GM21526 (cell line): ENCODE measurements at regions not wholly inside any gene's neighbourhood (a gene's known extent, or its start where the extent isn't known, plus 50 kb on each side); places are given as distances from the start of the nearest gene placed in this dataset.

Source experiments
- ATAC-seq: cut with Tn5 transposase; IDR thresholded peaks from one replicate; pipeline ENCODE4 v1.9.1; 2021; ENCODE audit warnings: moderate library complexity; ENCODE audit not compliant: unreplicated experiment, low FRiP score

- ATAC-seq, result no peak
Observed at GRCh38 chr13:70432276-70432805, 324.1 kb upstream of the KLHL1 start.

- no peak for ATAC-seq
Observed at GRCh38 chr13:70430256-70430655, 322.0 kb upstream of the KLHL1 start.

GRCh38 chr13:70424928-70425327 is 316.7 kb upstream of the KLHL1 start:
- ATAC-seq, result no peak

GRCh38 chr13:70424428-70424827 is 316.2 kb upstream of the KLHL1 start:
- no peak for ATAC-seq

GRCh38 chr13:70415136-70415535 is 306.9 kb upstream of the KLHL1 start:
- no peak for ATAC-seq

GRCh38 chr13:70408865-70409264 is 300.6 kb upstream of the KLHL1 start:
- ATAC-seq, result no peak

GRCh38 chr13:70407486-70407885 is 299.2 kb upstream of the KLHL1 start:
- ATAC-seq, result no peak

- ATAC-seq, result no peak
Observed at GRCh38 chr13:70405266-70405665, 297.0 kb upstream of the KLHL1 start.

- ATAC-seq, result no peak
Observed at GRCh38 chr13:70394031-70394548, 285.8 kb upstream of the KLHL1 start.

GRCh38 chr13:70391678-70392077 is 283.4 kb upstream of the KLHL1 start:
- ATAC-seq, result no peak

- ATAC-seq, result no peak
Observed at GRCh38 chr13:70390968-70391367, 282.7 kb upstream of the KLHL1 start.

GRCh38 chr13:70390064-70390463 is 281.8 kb upstream of the KLHL1 start:
- ATAC-seq, result no peak

GRCh38 chr13:70388935-70389334 is 280.7 kb upstream of the KLHL1 start:
- no peak for ATAC-seq

GRCh38 chr13:70386919-70387318 is 278.7 kb upstream of the KLHL1 start:
- ATAC-seq, result no peak

GRCh38 chr13:70385852-70386251 is 277.6 kb upstream of the KLHL1 start:
- ATAC-seq, result no peak

GRCh38 chr13:70384156-70384555 is 275.9 kb upstream of the KLHL1 start:
- ATAC-seq, result no peak

- ATAC-seq, result no peak
Observed at GRCh38 chr13:70380809-70381208, 272.6 kb upstream of the KLHL1 start.

- no peak for ATAC-seq
Observed at GRCh38 chr13:70375718-70376117, 267.5 kb upstream of the KLHL1 start.

GRCh38 chr13:70370924-70371323 is 262.7 kb upstream of the KLHL1 start:
- no peak for ATAC-seq

- ATAC-seq, result no peak
Observed at GRCh38 chr13:70366720-70367119, 258.5 kb upstream of the KLHL1 start.

GRCh38 chr13:70363991-70364390 is 255.7 kb upstream of the KLHL1 start:
- ATAC-seq, result no peak

GRCh38 chr13:70362820-70363570 is 254.7 kb upstream of the KLHL1 start:
- no peak for ATAC-seq
